A204.1 (cell line): ENCODE measurements at regions not wholly inside any gene's neighbourhood (a gene's known extent, or its start where the extent isn't known, plus 50 kb on each side); places are given as distances from the start of the nearest gene placed in this dataset.
"Not testable (repeated sequence)": the region's sequence is repeated elsewhere in the genome, so short reads cannot be mapped to it uniquely, and the experiment has no call there.

Experiments
- FAIRE-seq: peaks from 2 replicates; lab custom pipeline; 2012; peaks lifted over from hg19 to GRCh38; lab: Jason Lieb, UNC

- FAIRE-seq: no peak
These were observed 119.8 kb downstream of the LRATD1 start for GRCh38 chr2:14752295-14752694.

GRCh38 chr2:14756122-14756541 is 123.6 kb downstream of the LRATD1 start:
- FAIRE-seq: no peak

- FAIRE-seq: no peak
These were observed 124.6 kb downstream of the LRATD1 start for GRCh38 chr2:14756981-14757657.

- FAIRE-seq: no peak
These were observed 126.6 kb downstream of the LRATD1 start for GRCh38 chr2:14759082-14759481.

- FAIRE-seq: no peak
These were observed 127.7 kb downstream of the LRATD1 start for GRCh38 chr2:14760169-14760568.

GRCh38 chr2:14761118-14761517 is 128.6 kb downstream of the LRATD1 start:
- no peak for FAIRE-seq

GRCh38 chr2:14773696-14774095 is 141.2 kb downstream of the LRATD1 start:
- FAIRE-seq: no peak

- FAIRE-seq: no peak
These were observed 142.0 kb downstream of the LRATD1 start for GRCh38 chr2:14774436-14774968.

GRCh38 chr2:14776216-14776615 is 143.7 kb downstream of the LRATD1 start:
- FAIRE-seq: no peak

- no peak for FAIRE-seq
These were observed 145.5 kb downstream of the LRATD1 start for GRCh38 chr2:14778015-14778414.

- no peak for FAIRE-seq
These were observed 146.7 kb downstream of the LRATD1 start for GRCh38 chr2:14779252-14779651.

GRCh38 chr2:14781142-14781541 is 148.6 kb downstream of the LRATD1 start:
- FAIRE-seq: no peak

- not testable (repeated sequence) for FAIRE-seq
These were observed 156.3 kb downstream of the LRATD1 start for GRCh38 chr2:14788814-14789213.

- FAIRE-seq: no peak
These were observed 157.6 kb downstream of the LRATD1 start for GRCh38 chr2:14790041-14790640.

- FAIRE-seq: no peak
These were observed 171.5 kb downstream of the LRATD1 start for GRCh38 chr2:14803994-14804393.

GRCh38 chr2:14804902-14805301 is 172.4 kb downstream of the LRATD1 start:
- no peak for FAIRE-seq

- no peak for FAIRE-seq
These were observed 174.1 kb downstream of the LRATD1 start for GRCh38 chr2:14806613-14807012.

GRCh38 chr2:14815201-14815600 is 182.7 kb downstream of the LRATD1 start:
- FAIRE-seq: no peak

GRCh38 chr2:14816069-14817060 is 183.8 kb downstream of the LRATD1 start:
- no peak for FAIRE-seq

- FAIRE-seq: no peak
These were observed 185.3 kb downstream of the LRATD1 start for GRCh38 chr2:14817848-14818247.

- no peak for FAIRE-seq
These were observed 194.0 kb downstream of the LRATD1 start for GRCh38 chr2:14826518-14826917.

- FAIRE-seq: no peak
These were observed 194.9 kb downstream of the LRATD1 start for GRCh38 chr2:14827226-14828023.
